GM23248 (cell line): ENCODE measurements at regions not wholly inside any gene's neighbourhood (a gene's known extent, or its start where the extent isn't known, plus 50 kb on each side); places are given as distances from the start of the nearest gene placed in this dataset.

ENCODE experiments used
- EZH2 ChIP-seq: fragments of 200-600 bp; sonication (generic); IDR thresholded peaks from 2 replicates; pipeline ENCODE4 v1.6.1; 2018; ENCODE audit warnings: antibody characterized with exemption, mild to moderate bottlenecking; ENCODE audit not compliant: insufficient read depth, poor library complexity, severe bottlenecking
- EZH2phosphoT487 ChIP-seq: fragments of 200-600 bp; sonication (generic); IDR thresholded peaks from 2 replicates; pipeline ENCODE4 v1.6.1; 2018; ENCODE audit warnings: antibody characterized with exemption, moderate library complexity, mild to moderate bottlenecking, low read depth; ENCODE audit not compliant: insufficient read depth

DNA sequence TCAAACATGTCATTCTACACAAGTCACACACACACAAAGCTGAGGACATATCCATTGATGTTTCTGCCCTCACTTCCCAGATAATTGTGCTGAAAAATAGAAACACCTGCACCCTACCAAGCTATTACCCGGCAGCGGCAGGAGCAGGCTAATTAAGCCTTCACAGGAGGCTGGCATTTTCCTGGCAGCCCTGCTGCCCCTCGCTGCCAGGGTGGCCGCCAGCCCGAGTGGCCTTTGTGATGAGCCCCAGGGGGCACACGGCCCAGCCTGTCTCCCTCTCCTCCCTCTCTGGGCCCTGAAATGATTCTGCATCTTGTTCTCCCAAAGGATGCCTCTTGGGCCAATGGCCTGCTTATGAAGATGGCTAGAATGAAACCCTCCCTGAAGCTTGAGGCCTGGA lies 76.2 kb upstream of the TP53I11 start:
- TF ChIP-seq EZH2 (no peak), EZH2phosphoT487 (no peak)
